Vagina (tissue), 2 donors: ENCODE measurements at regions not wholly inside any gene's neighbourhood (a gene's known extent, or its start where the extent isn't known, plus 50 kb on each side); places are given as distances from the start of the nearest gene placed in this dataset.

ENCODE experiments used
- CTCF ChIP-seq, 3 experiments: fragments of 450-650 bp in 2 of 3; fragments of 200-600 bp in 1 of 3; sonication (generic) in 1 of 3; IDR thresholded peaks; one replicate each; pipeline ENCODE4 v1.5.1; 2017 to 2019; ENCODE audit warnings: antibody characterized with exemption in 3 of 3, mild to moderate bottlenecking in 2 of 3, moderate library complexity in 2 of 3
- POLR2A ChIP-seq, 2 donors: fragments of 450-650 bp; IDR thresholded peaks; one replicate each; pipeline ENCODE4 v1.6.1; 2017; ENCODE audit warnings: antibody characterized with exemption in 2 of 2, mild to moderate bottlenecking in 2 of 2, moderate library complexity in 2 of 2

- TF ChIP-seq CTCF (IDR thresholded peaks at IDR 0.05) (no peak), POLR2A (IDR thresholded peaks at IDR 0.05) (no peak)
Measured at GRCh38 chr6:20286968-20287565, 74.8 kb upstream of the MBOAT1 start.
